KOPT-K1 (cell line): ENCODE measurements at regions not wholly inside any gene's neighbourhood (a gene's known extent, or its start where the extent isn't known, plus 50 kb on each side); places are given as distances from the start of the nearest gene placed in this dataset.

Experiments used
- H3K27ac ChIP-seq: fragments of 200-600 bp; sonication (generic); 2 replicates; pipeline ENCODE4 v1.5.1; 2016; ENCODE audit warnings: antibody characterized with exemption, mild to moderate bottlenecking, low read depth, low read length; ENCODE audit not compliant: poor library complexity, severe bottlenecking
- H3K36me3 ChIP-seq: fragments of 200-600 bp; sonication (generic); 2 replicates; pipeline ENCODE4 v1.5.1; 2017; ENCODE audit warnings: antibody characterized with exemption, mild to moderate bottlenecking, low read length, moderate library complexity; ENCODE audit not compliant: insufficient read depth
- H3K9me3 ChIP-seq: fragments of 200-600 bp; sonication (generic); 2 replicates; pipeline ENCODE4 v1.5.1; 2017; ENCODE audit warnings: antibody characterized with exemption, low read length, mild to moderate bottlenecking; ENCODE audit not compliant: insufficient read depth, poor library complexity, severe bottlenecking

GRCh38 chr13:64992314-64992713, 2237.8 kb downstream of the PCDH9 start:
- H3K36me3 ChIP-seq: no peaks in the 10 kb centered on the region
- no peaks in the 10 kb centered on the region for H3K9me3 ChIP-seq
- no peak overlapping the region for H3K27ac ChIP-seq

GRCh38 chr13:64985075-64985474, 2245.1 kb downstream of the PCDH9 start:
- H3K36me3 ChIP-seq: no peaks in the 10 kb centered on the region
- no peaks in the 10 kb centered on the region for H3K9me3 ChIP-seq
- no peak overlapping the region for H3K27ac ChIP-seq

GRCh38 chr13:64962404-64962803, 2267.7 kb downstream of the PCDH9 start:
- Histone ChIP-seq H3K36me3 (no peaks in the 10 kb centered on the region), H3K27ac (no peak overlapping the region), H3K9me3 (no peaks in the 10 kb centered on the region)

- H3K36me3 ChIP-seq: no peaks in the 10 kb centered on the region
- no peak overlapping the region for H3K27ac ChIP-seq
These were observed 2270.9 kb downstream of the PCDH9 start for GRCh38 chr13:64959276-64959675.

GRCh38 chr13:64958106-64958505, 2272.0 kb downstream of the PCDH9 start:
- H3K27ac ChIP-seq: no peak overlapping the region
- H3K36me3 ChIP-seq: no peaks in the 10 kb centered on the region
- no peaks in the 10 kb centered on the region for H3K9me3 ChIP-seq

More at GRCh38 chr13:64959276-64959675, 2270.9 kb downstream of the PCDH9 start:
- no peaks in the 10 kb centered on the region for H3K9me3 ChIP-seq

GRCh38 chr13:64938660-64939059, 2291.5 kb downstream of the PCDH9 start:
- Histone ChIP-seq H3K36me3 (no peaks in the 10 kb centered on the region), H3K9me3 (no peaks in the 10 kb centered on the region), H3K27ac (no peak overlapping the region)

- Histone ChIP-seq H3K27ac (no peak overlapping the region), H3K36me3 (no peaks in the 10 kb centered on the region), H3K9me3 (no peaks in the 10 kb centered on the region)
These were observed 2292.8 kb downstream of the PCDH9 start for GRCh38 chr13:64937302-64937701.

GRCh38 chr13:64936879-64937278, 2293.3 kb downstream of the PCDH9 start:
- no peak overlapping the region for H3K27ac ChIP-seq
- no peaks in the 10 kb centered on the region for H3K9me3 ChIP-seq
- no peaks in the 10 kb centered on the region for H3K36me3 ChIP-seq

- H3K27ac ChIP-seq: no peak overlapping the region
- no peaks in the 10 kb centered on the region for H3K36me3 ChIP-seq
- H3K9me3 ChIP-seq: no peaks in the 10 kb centered on the region
These were observed 2294.7 kb downstream of the PCDH9 start for GRCh38 chr13:64935441-64935840.

GRCh38 chr13:64934569-64935362, 2295.4 kb downstream of the PCDH9 start:
- Histone ChIP-seq H3K9me3 (no peaks in the 10 kb centered on the region), H3K27ac (no peak overlapping the region), H3K36me3 (no peaks in the 10 kb centered on the region)

- Histone ChIP-seq H3K9me3 (no peaks in the 10 kb centered on the region), H3K27ac (no peak overlapping the region)
These were observed 2299.5 kb downstream of the PCDH9 start for GRCh38 chr13:64930636-64931035.

GRCh38 chr13:64928696-64929499, 2301.2 kb downstream of the PCDH9 start:
- H3K27ac ChIP-seq: no peak overlapping the region
- no peaks in the 10 kb centered on the region for H3K9me3 ChIP-seq
- H3K36me3 ChIP-seq: no peaks in the 10 kb centered on the region

More at GRCh38 chr13:64930636-64931035, 2299.5 kb downstream of the PCDH9 start:
- no peaks in the 10 kb centered on the region for H3K36me3 ChIP-seq

- Histone ChIP-seq H3K27ac (no peak overlapping the region), H3K36me3 (no peaks in the 10 kb centered on the region), H3K9me3 (no peaks in the 10 kb centered on the region)
These were observed 2304.4 kb downstream of the PCDH9 start for GRCh38 chr13:64925727-64926126.

GRCh38 chr13:64925284-64925683, 2304.9 kb downstream of the PCDH9 start:
- H3K9me3 ChIP-seq: no peaks in the 10 kb centered on the region

GRCh38 chr13:64924401-64924800, 2305.7 kb downstream of the PCDH9 start:
- Histone ChIP-seq H3K27ac (no peak overlapping the region), H3K9me3 (no peaks in the 10 kb centered on the region), H3K36me3 (no peaks in the 10 kb centered on the region)

More at GRCh38 chr13:64925284-64925683, 2304.9 kb downstream of the PCDH9 start:
- Histone ChIP-seq H3K27ac (no peak overlapping the region), H3K36me3 (no peaks in the 10 kb centered on the region)
